ENCODE measurements at regions not wholly inside any gene's neighbourhood (a gene's known extent, or its start where the extent isn't known, plus 50 kb on each side); places are given as distances from the start of the nearest gene placed in this dataset.

DNA sequence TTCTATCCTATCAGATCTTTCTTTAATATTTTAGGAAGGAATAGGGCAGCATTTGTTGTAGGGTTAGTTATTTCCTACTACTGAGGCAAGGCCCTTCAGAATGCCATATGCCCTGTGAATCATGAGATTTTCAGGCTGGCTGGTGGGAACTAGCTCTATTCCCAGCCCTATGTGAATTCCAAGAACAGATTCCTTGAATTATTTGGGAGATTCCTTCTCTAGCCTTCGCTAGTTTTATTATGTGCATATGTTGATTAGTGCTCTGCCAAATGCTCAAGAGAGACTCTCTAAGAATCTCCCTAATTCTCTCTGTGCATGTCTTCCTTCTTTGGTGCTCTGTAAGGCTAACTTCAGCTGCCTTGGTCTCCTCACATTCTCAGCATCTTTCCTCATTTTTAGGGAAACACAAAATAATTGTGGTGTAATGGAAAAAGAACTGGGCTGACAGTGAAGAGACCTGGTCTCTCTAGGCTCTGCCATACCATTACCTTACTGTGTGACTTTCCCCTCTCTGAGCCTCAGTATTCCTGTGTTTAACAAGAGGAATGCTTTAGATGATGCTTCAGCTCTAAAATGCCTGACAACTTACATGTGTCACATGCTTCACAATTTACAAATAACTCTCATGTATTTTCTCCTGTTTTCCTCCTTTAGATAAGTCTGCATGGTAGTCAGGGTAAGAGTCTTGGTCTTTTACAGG lies 79.7 kb downstream of the VMA21 start:
- no peaks in the 10 kb centered on the region for H3K9me3 Mint-ChIP-seq
- H3K27me3 ChIP-seq (ENCODE audit: control insufficient read depth, insufficient read depth, low read length): no peaks in the 10 kb centered on the region
- DNase-seq: no peak
- peaks cover 0 to 9% of the 10 kb centered on the region in 2 donors for H3K27me3 Mint-ChIP-seq (ENCODE audit: low read depth in 2 of 2)
- no peaks in the 10 kb centered on the region for H3K4me1 Mint-ChIP-seq
- H3K9me3 ChIP-seq (ENCODE audit: control insufficient read depth, insufficient read depth, low read length): no peaks in the 10 kb centered on the region
- ATAC-seq: no peak
- no peaks in the 10 kb centered on the region for H3K4me1 ChIP-seq (ENCODE audit: control insufficient read depth, insufficient read depth, low read length)
- no CpG with 5 or more reads among the region's 1 CpG for WGBS (ENCODE audit: insufficient coverage)
- H3K36me3 Mint-ChIP-seq: no peaks in the 10 kb centered on the region
- intact Hi-C loops (cut with micrococcal nuclease): no loop called here
- H3K36me3 ChIP-seq (ENCODE audit: control insufficient read depth, insufficient read depth, low read length): no peaks in the 10 kb centered on the region
- H3K27ac Mint-ChIP-seq: no peak overlapping the region
- H3K4me3 Mint-ChIP-seq: no peak overlapping the region
- H3K4me3 ChIP-seq (ENCODE audit: low read length): no peak overlapping the region
- TF ChIP-seq, protein P1, sequence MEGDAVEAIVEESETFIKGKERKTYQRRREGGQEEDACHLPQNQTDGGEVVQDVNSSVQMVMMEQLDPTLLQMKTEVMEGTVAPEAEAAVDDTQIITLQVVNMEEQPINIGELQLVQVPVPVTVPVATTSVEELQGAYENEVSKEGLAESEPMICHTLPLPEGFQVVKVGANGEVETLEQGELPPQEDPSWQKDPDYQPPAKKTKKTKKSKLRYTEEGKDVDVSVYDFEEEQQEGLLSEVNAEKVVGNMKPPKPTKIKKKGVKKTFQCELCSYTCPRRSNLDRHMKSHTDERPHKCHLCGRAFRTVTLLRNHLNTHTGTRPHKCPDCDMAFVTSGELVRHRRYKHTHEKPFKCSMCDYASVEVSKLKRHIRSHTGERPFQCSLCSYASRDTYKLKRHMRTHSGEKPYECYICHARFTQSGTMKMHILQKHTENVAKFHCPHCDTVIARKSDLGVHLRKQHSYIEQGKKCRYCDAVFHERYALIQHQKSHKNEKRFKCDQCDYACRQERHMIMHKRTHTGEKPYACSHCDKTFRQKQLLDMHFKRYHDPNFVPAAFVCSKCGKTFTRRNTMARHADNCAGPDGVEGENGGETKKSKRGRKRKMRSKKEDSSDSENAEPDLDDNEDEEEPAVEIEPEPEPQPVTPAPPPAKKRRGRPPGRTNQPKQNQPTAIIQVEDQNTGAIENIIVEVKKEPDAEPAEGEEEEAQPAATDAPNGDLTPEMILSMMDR (IDR thresholded peaks at IDR 0.05): no peak
- H3K27ac ChIP-seq (ENCODE audit: low read length): no peak overlapping the region

GRCh38 chrX:151478058-151478457 lies 81.1 kb downstream of the VMA21 start:
- ATAC-seq (no peak), DNase-seq (no peak)
- no peaks in the 10 kb centered on the region for H3K4me1 Mint-ChIP-seq
- no peaks in the 10 kb centered on the region for H3K4me1 ChIP-seq (ENCODE audit: control insufficient read depth, insufficient read depth, low read length)
- no peaks in the 10 kb centered on the region for H3K36me3 ChIP-seq (ENCODE audit: control insufficient read depth, insufficient read depth, low read length)
- 90% methylated on average over 4 of the region's 4 CpGs for WGBS (ENCODE audit: insufficient coverage)
- no peak overlapping the region for H3K27ac ChIP-seq (ENCODE audit: low read length)
- H3K27ac Mint-ChIP-seq: no peak overlapping the region
- TF ChIP-seq, protein P1 (IDR thresholded peaks at IDR 0.05): no peak
- H3K9me3 Mint-ChIP-seq: no peaks in the 10 kb centered on the region
- H3K9me3 ChIP-seq (ENCODE audit: control insufficient read depth, insufficient read depth, low read length): no peaks in the 10 kb centered on the region
- no peak overlapping the region for H3K4me3 ChIP-seq (ENCODE audit: low read length)
- no peak overlapping the region for H3K4me3 Mint-ChIP-seq
- no peaks in the 10 kb centered on the region for H3K27me3 ChIP-seq (ENCODE audit: control insufficient read depth, insufficient read depth, low read length)
- H3K36me3 Mint-ChIP-seq: no peaks in the 10 kb centered on the region
- intact Hi-C loops (cut with micrococcal nuclease): no loop called here
- peaks cover 0 to 9% of the 10 kb centered on the region in 2 donors for H3K27me3 Mint-ChIP-seq (ENCODE audit: low read depth in 2 of 2)

- WGBS (ENCODE audit: insufficient coverage): 47% methylated on average over 2 of the region's 2 CpGs
- H3K4me1 Mint-ChIP-seq: peaks cover 0 to 7% of the 10 kb centered on the region in 2 donors
- Histone ChIP-seq H3K9me3 (ENCODE audit: control insufficient read depth, insufficient read depth, low read length) (no peaks in the 10 kb centered on the region), H3K4me1 (ENCODE audit: control insufficient read depth, insufficient read depth, low read length) (no peaks in the 10 kb centered on the region), H3K36me3 (ENCODE audit: control insufficient read depth, insufficient read depth, low read length) (no peaks in the 10 kb centered on the region), H3K27me3 (ENCODE audit: control insufficient read depth, insufficient read depth, low read length) (no peaks in the 10 kb centered on the region), H3K27ac (ENCODE audit: low read length) (no peak overlapping the region), H3K4me3 (ENCODE audit: low read length) (no peak overlapping the region)
- H3K9me3 Mint-ChIP-seq: no peaks in the 10 kb centered on the region
- peaks cover 0 to 4% of the 10 kb centered on the region in 2 donors for H3K27me3 Mint-ChIP-seq (ENCODE audit: low read depth in 2 of 2)
- no peaks in the 10 kb centered on the region for H3K36me3 Mint-ChIP-seq
- ATAC-seq: peak; percentile 44 to 76 (median 64)
- intact Hi-C loops (cut with micrococcal nuclease): loop anchor here (1.0 kb wide), 3 partner anchors 92 to 337 kb away; no protein-coding TSS in a partner anchor
- DNase-seq: peak; percentile 17 to 45
- TF ChIP-seq, protein P1 (IDR thresholded peaks at IDR 0.05): peak; percentile 50
- no peak overlapping the region for H3K4me3 Mint-ChIP-seq
- H3K27ac Mint-ChIP-seq: peak overlapping the region in 1 of 2 donors; percentile 64
These were observed 74.8 kb upstream of the PASD1 start for GRCh38 chrX:151488677-151489076.

DNA sequence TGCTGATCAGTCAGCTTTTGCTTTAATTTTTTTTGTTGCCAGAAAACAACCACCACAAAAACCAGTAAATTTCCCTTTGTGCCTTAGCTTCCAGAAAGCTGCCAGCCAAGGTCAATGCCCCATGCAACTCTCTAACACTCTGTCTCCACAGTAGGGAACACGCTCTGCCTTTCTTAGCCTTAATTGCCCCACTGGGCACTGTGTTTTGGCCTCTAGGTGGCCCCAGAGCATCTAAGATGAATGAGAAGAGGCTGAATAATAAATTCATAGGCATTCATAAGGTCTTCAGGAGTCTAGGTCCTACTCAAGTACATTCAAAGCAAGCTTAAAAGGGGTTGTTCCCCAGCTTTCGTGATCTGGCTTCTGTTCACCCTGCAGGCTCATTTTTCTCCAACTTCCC lies 57.7 kb upstream of the PASD1 start:
- intact Hi-C loops (cut with micrococcal nuclease): no loop called here
- WGBS (ENCODE audit: insufficient coverage): 91% methylated on average over 1 of the region's 2 CpGs
- peaks cover 5 to 57% of the 10 kb centered on the region in 2 donors for H3K27me3 Mint-ChIP-seq (ENCODE audit: low read depth in 2 of 2)

More for the DNA sequence above, 57.7 kb upstream of the PASD1 start:
- H3K9me3 Mint-ChIP-seq: no peaks in the 10 kb centered on the region
- TF ChIP-seq, protein P1 (IDR thresholded peaks at IDR 0.05): no peak
- Histone ChIP-seq H3K36me3 (ENCODE audit: control insufficient read depth, insufficient read depth, low read length) (no peaks in the 10 kb centered on the region), H3K27me3 (ENCODE audit: control insufficient read depth, insufficient read depth, low read length) (no peaks in the 10 kb centered on the region), H3K27ac (ENCODE audit: low read length) (no peak overlapping the region), H3K4me1 (ENCODE audit: control insufficient read depth, insufficient read depth, low read length) (no peaks in the 10 kb centered on the region), H3K9me3 (ENCODE audit: control insufficient read depth, insufficient read depth, low read length) (no peaks in the 10 kb centered on the region), H3K4me3 (ENCODE audit: low read length) (no peak overlapping the region)
- H3K27ac Mint-ChIP-seq: no peak overlapping the region
- DNase-seq: no peak
- no peak overlapping the region for H3K4me3 Mint-ChIP-seq
- no peaks in the 10 kb centered on the region for H3K36me3 Mint-ChIP-seq
- no peak for ATAC-seq
- H3K4me1 Mint-ChIP-seq: no peaks in the 10 kb centered on the region
